NT2/D1 (cell line): ENCODE measurements at regions not wholly inside any gene's neighbourhood (a gene's known extent, or its start where the extent isn't known, plus 50 kb on each side); places are given as distances from the start of the nearest gene placed in this dataset.

Experiments
- YY1 ChIP-seq: IDR thresholded peaks from 2 replicates; pipeline ENCODE4 v1.6.1; 2011; ENCODE audit not compliant: insufficient read length, insufficient read depth
- ZNF274 ChIP-seq: IDR thresholded peaks from 2 replicates; pipeline ENCODE4 v1.6.1; 2011; ENCODE audit warnings: mild to moderate bottlenecking, low read depth, low read length

GRCh38 chr11:93274851-93275250 lies 55.7 kb upstream of the DEUP1 start:
- no peak for TF ChIP-seq YY1
- no peak for TF ChIP-seq ZNF274
